Hematopoietic multipotent progenitor cell (in vitro differentiated cells): ENCODE measurements at regions not wholly inside any gene's neighbourhood (a gene's known extent, or its start where the extent isn't known, plus 50 kb on each side); places are given as distances from the start of the nearest gene placed in this dataset.
"Not testable (repeated sequence)": the region's sequence is repeated elsewhere in the genome, so short reads cannot be mapped to it uniquely, and the experiment has no call there.

Source experiments
- DNase-seq, 3 donors: peaks; one replicate each; pipeline ENCODE4 v3.0.0-alpha.2; 2011 to 2015; ENCODE audit warnings: low read depth in 2 of 3, low spot score in 2 of 3

- no peak for DNase-seq
These were observed 1584.2 kb downstream of the SLITRK1 start for GRCh38 chr13:82298106-82298505.

GRCh38 chr13:82294226-82294625, 1588.0 kb downstream of the SLITRK1 start:
- DNase-seq = no peak

GRCh38 chr13:82292334-82292733, 1589.9 kb downstream of the SLITRK1 start:
- DNase-seq = no peak

- DNase-seq = no peak
These were observed 1590.4 kb downstream of the SLITRK1 start for GRCh38 chr13:82291852-82292251.

- DNase-seq = no peak
These were observed 1606.6 kb downstream of the SLITRK1 start for GRCh38 chr13:82275644-82276043.

GRCh38 chr13:82259284-82259683, 1623.0 kb downstream of the SLITRK1 start:
- no peak for DNase-seq

- no peak for DNase-seq
These were observed 1624.3 kb downstream of the SLITRK1 start for GRCh38 chr13:82257790-82258507.

- no peak for DNase-seq
These were observed 1633.5 kb downstream of the SLITRK1 start for GRCh38 chr13:82248762-82249161.

GRCh38 chr13:82245860-82246259, 1636.4 kb downstream of the SLITRK1 start:
- no peak for DNase-seq

- no peak for DNase-seq
These were observed 1657.5 kb downstream of the SLITRK1 start for GRCh38 chr13:82224806-82225205.

- DNase-seq = no peak
These were observed 1660.7 kb downstream of the SLITRK1 start for GRCh38 chr13:82221621-82222020.

- DNase-seq = no peak
These were observed 1661.6 kb downstream of the SLITRK1 start for GRCh38 chr13:82220641-82221040.

- no peak for DNase-seq
These were observed 1666.1 kb downstream of the SLITRK1 start for GRCh38 chr13:82216165-82216564.

- no peak for DNase-seq
These were observed 1667.9 kb downstream of the SLITRK1 start for GRCh38 chr13:82214341-82214740.

- DNase-seq = no peak
These were observed 1676.0 kb downstream of the SLITRK1 start for GRCh38 chr13:82206241-82206640.

- no peak for DNase-seq
These were observed 1679.9 kb downstream of the SLITRK1 start for GRCh38 chr13:82202398-82202797.

- no peak for DNase-seq
These were observed 1686.2 kb downstream of the SLITRK1 start for GRCh38 chr13:82196087-82196486.

- DNase-seq = no peak
These were observed 1695.0 kb downstream of the SLITRK1 start for GRCh38 chr13:82187227-82187626.

GRCh38 chr13:82176751-82177150, 1705.5 kb downstream of the SLITRK1 start:
- no peak for DNase-seq

- DNase-seq = no peak
These were observed 1716.7 kb downstream of the SLITRK1 start for GRCh38 chr13:82165396-82166174.

- not testable (repeated sequence) for DNase-seq
These were observed 1717.4 kb downstream of the SLITRK1 start for GRCh38 chr13:82164780-82165395.

GRCh38 chr13:82147526-82147925, 1734.7 kb downstream of the SLITRK1 start:
- DNase-seq = no peak
